ENCODE measurements at regions not wholly inside any gene's neighbourhood (a gene's known extent, or its start where the extent isn't known, plus 50 kb on each side); places are given as distances from the start of the nearest gene placed in this dataset.

DNA sequence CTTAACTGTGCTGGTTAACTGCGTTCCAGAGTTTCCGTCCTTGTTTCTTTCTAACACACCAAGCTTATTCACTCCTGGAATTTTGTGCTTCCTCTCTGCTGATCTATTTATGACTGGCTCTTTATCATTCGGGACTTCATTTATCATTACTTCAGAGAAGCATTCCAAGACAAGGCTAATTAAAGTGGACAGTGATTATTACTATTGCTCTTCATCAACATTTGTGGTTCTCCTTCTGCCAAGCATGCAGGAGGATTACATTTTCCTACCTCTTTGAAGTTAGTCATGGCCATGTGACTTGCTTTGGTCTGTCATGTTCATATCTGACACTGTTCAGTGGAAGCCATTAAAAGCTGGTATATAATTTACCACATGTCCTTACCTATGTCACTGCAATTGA lies 172.4 kb upstream of the AGR3 start:
- no peak for DNase-seq

DNA sequence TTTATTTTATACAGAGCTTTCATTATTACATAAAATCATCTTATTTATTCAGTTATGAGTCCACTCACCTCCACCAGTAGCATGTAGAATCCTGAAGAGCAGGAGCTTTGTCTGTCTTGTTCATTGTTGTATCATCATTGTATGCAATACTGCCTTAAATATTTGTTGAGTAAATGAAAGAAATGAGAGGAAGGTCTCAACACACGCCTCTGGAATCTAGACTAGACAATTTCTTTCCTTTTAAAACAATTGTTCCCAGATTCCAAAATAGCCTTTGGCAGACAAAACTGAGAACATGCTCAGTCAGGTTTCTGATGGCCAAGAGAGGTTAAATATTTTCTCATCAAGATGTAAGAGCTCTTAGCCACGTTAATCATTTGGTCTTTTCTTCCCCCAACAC lies 173.1 kb upstream of the AGR3 start:
- no peak for DNase-seq

DNA sequence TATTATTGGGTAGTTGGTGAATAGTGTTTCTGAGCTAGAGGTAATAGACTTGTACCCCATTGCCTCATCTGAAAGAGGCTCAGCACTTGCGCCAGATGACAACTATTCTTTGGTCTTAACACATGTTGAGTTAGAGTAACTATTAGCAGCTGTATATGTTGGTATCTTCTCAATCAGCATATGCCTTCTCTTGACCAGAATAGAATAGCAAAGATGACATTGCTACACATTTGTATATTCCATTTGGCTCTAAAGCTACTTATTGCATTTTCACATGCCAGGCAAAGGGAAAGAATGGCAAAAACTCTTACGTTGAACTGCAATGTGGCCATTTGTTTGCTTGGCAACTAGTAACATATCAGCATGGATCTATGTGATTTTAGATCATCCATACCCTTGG lies 173.8 kb upstream of the AGR3 start:
- DNase-seq, result no peak

DNA sequence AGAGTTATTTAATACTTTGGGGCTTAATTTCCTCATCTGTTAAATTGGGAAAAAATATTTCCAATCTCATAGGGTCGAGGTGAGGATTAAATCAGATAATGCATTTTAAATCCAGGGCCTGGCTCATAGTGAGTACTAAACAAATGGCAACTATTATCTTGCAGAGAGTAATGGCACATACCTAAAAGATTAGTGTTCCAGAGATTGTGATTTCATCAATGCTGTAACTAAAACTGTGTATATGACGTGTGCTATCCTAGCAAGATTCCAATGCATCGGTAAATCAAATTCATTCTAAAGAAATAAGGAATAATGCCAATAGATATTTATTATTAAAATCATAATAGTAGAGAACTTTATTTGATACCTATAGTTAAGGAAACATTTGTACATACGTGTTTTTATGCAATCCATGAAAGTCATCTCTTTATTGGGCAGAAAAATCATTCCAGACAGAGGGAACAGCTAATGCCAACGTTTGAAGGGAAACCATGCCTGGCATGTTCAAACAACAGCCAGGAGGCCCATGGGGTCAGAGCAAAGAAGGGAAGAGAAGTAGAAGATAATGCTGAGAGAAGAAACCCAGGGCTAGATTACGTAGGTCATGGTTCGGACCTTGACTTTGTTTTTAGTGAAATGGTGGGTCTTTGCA lies 174.8 kb upstream of the AGR3 start:
- no peak for DNase-seq

DNA sequence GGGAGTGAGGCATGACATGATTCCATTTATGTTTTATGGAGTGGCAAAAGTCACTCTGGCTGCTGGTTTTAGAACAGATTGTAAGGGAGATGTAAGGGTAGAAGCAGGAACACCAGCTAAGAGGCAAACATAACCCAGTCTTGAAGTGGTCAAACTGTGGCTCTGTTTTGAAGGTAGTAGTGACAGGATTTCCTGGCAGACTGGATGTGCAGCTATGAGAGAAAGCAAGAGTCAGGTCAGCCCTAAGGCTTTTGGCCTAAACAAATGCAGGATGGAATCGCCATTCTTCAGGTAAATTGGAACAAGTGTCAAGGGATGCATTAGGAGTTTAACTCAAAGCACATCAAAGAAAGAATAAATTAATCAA lies 175.3 kb upstream of the AGR3 start:
- no peak for DNase-seq

DNA sequence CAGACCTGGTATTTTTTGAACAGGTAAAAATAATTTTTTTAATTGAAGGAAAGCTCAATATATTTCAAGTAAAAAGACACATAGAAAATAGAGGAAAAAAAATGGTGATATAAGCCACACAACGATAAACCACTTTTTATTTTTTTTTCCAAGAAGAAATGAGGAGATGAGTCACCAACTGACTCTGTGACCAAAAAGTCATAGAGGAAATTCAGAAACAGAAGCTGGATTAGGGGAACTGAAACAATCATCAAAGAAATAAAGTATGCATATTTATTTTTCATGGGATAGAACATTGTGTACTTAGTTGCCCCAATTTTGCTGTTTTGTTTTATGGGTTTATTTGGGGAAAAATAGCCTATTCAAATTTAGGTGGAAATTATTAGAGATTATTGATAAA lies 176.8 kb upstream of the AGR3 start:
- no peak for DNase-seq

DNA sequence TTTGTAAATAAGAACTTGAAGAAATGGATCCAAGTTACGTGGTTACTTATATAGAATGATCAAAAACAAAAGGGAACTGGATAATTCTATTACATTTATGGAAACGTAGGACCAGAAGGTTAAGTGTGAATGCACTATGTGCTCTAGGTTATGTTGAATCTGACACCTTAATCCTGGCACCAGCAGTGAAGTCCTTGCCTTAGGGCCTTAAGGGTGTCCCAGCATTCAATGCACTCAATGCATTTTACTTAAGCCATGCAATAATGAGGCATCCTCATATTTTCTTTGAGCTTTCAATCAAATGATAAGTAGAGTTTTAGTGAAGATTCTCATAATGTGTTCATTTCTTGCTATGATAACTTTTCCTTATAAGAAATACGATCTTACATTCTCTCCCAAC lies 178.3 kb upstream of the AGR3 start:
- no peak for DNase-seq

DNA sequence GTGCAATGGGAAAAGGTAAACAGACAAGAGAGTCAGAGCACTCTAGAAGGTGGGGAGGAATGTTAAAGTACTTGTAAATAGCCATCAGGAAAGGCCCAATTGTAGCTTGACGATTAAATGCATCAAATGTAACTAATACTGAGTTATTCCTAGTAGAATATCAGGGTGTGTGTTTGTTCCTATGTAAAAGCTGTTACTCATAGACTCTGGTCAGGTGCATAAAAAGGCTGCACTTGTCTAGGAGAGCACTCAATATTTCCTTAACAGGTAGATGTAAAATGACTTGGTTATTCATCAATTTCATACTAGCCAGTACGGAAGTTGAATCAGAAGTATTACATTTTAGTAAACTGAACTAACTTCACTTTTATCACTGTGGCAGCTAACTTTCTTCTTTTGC lies 179.7 kb upstream of the AGR3 start:
- no peak for DNase-seq

DNA sequence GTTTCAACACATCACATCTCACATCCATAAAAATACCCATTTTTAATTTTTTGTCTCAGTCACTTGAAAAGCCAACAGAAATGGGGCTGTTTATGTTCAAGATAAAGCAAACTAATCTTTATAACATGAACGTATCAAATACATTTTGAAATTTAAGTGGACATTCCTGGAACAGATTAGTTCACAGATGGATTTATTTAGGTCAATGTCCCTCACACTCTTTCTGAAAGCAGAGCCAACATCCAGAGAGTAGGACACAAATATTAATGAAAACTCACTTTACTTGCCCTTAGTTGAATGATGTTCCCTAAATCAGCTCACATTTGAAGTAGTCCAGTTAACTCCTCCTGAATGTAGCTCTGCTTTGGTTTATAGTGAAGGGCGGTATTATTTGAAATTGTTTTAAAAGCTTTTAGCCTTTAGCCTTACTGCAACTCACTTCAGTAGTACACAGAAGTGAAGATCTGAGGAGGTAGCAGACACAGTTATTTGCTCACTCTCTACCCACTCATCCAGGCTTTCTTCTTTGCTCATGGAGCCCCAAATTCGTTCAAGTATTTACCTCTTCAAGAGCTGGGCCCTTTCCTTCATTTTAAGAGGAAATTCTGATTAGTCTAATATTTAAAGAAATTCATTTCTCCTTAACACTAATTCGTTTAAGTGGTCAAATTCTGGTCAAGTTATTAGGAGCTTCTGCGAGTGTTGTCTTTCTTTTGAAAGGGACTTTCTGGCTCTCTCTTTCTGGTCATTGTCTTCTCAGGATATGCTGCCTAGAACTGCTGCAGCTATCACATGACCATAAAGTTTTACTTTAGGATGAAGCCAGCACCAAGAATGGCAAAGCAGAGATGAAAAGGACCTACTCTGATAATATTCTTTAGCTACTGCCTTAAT lies 180.6 kb upstream of the AGR3 start:
- DNase-seq, result no peak

DNA sequence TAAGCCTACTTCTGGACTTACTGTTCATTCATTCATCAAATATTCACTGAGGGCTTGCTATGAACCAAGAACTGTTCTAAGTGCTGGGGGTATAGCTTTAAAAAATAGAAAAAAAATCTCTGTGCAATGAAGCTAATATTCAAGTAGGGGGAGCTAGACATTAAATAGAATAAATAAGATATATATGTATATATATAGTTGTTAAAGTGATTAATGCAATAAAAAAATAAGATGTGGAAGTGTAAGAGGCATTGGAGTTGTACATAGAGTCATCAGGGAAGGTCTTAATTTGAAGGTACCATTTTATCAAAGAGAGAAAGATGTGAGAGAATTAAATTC lies 181.2 kb upstream of the AGR3 start:
- DNase-seq, result no peak

DNA sequence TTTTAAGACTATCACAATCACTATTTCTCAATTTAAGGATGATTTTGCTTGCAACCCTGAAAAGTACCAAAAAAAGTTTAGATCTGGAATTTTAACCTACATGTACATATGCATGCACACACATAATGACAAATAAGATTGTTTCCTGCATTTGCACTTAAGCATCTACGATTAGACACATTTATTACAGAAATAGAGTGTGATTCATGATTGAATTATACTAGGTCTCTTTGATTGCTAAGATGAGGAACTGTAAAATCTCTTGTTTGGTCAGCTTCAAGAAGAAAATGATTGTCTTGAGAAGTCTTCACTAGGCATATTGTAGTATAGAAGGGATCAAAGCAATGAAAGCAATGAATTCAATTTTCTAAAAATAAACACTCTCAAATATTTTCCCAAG lies 185.9 kb upstream of the AGR3 start:
- DNase-seq, result no peak

DNA sequence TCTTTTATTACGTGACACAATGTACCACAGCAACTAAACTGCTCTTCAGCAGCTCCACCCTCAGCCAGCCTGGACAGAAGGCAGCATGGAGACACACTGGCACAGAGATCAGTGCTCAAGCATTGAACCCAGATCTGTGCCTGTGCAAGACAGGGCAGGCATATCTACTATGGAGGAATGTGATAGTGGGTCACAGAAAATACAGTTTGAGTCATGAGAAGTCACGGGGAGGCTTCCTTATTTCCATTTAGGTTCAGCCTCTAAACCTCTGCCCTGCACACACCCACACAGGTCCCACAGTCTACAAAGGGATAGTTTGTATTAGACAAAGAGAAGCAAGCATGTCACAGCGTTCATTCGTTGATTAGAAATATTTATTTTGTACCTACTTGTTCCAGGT lies 187.4 kb upstream of the AGR3 start:
- DNase-seq, result no peak

DNA sequence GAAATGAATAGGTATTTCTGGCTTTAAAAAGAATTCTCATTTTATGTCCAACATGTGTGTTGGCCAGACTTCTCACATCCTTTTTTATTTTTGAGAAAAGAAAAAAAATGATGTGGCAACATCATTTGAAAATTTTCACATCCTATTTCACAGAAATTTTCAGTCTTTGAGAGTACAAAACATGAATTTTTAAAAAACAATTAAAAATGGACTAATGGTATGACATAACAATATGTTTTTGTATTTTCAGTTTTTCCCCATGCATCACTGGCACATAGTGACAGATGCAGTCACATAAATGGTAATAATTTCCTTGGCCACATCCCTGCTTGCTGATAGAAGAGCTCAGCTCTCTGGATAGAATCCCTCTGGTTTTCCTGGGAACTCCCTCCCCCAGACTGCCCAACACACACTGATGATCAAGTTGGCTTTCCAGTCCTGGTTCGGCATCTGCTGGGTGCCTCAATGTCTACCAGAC lies 188.5 kb upstream of the AGR3 start:
- DNase-seq, result no peak

DNA sequence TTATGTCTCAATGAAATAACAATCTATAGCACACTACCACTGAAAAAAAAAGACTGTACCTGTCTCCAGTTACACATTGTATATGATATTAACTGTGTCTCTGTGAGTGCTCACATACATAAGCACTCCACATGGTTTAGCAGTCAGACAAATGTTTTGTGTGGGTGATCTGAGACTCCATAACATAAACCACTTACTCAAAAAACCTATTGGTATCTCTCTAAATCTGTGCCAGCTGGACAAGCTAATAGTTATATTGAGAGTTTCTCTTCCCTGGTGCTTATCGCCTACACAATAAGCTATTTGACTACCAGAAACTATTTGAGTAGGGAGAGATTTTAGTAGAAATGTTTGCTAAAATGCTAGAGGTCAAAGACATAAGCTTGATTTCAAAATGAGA lies 190.1 kb upstream of the AGR3 start:
- no peak for DNase-seq

DNA sequence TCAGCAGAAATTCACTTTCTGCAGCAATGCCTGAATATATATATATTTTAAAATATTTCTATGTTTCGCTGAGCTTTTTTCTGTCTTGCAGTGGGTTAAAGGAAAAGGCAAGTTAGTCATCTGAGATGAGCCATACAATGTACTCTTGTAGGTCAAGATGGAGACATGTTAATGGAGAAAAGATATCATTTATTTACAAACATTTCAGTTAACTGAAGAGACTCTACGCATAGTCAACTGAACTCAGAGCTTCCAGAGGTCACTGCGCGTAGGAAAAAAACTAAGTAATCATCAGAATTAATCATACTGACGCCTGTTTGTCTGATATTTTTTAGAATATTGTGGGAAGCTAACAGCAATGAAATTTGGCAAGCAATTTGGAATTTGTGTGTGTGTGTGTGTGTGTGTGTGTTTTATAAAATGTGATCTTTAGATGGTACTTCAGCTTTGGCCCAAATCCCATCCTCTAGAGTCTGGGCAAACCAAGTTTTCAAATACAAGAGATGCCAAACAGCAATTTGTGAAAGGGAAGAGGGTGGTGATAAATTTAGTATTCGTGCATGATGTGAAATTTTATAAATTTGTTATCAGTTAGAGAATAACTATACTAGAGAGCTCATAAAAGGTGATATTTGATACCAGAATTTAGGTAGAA lies 193.9 kb upstream of the AGR3 start:
- DNase-seq, result no peak

DNA sequence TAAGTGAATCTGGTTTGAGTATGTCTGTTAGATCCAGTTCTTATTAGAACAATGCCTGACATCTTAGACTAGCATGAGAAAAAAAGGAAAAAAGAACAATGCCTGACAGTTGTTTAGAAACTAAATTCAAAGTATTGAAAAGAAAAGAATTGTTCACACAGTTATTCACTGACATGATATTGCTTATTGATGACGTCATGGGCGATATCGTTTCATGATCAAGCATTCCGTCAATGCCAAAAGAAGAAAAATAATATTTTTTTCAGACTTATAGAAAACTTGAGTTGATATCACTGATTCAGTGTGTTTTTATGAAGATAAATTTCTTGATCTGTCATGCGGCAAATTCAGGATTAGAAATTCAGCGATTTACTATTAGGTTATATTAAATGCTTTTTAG lies 196.5 kb upstream of the AGR3 start:
- no peak for DNase-seq

DNA sequence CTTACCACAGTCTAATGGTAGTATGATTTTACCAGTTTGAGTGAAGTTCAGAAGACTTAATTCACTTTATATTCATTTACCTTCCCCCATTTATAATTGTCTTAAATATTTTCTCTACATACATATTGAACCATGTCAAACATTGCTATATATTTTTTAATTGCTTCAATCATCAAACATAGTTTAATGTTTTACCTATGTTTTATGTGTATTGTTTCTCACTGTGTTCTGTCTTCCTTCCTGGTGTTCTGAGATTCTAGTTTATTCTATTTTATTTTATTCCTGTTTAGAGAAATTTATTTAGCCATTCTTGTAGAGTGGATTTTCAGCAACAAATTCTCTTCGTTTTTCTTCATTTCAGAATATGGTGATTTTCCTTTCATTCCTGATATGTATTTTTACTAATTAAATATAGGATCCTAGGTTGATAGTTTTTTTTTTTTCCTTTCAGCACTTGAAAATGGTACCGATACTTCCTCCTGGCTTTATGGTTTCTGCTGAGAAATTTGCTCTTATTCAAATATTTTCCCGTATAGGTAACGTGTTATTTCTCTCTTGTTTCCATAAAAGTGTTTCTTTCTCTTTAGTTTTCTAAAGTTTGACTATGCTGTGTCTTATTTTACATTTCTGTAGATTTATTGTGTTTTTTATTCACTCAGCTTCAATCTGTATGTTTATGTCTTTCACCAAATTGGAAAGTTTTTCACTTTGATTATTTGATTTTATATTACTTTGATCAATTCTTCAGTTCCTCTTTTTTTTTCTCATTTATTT lies 201.8 kb upstream of the AGR3 start:
- no peak for DNase-seq

DNA sequence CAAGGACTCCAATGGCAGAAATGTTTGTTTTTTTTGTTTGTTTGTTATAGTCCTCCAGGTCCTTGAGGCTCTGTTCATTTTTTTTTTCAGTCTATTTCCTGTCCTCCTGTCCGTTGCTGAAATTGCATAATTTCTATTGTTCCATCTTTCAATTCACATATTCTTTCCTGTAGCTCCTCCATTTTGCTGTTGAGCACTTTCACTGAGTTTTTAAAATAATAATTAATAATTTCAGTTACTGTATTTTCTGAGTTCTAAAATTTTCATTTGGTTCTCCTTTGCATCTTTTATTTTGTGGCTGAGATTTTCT lies 202.3 kb upstream of the AGR3 start:
- no peak for DNase-seq

DNA sequence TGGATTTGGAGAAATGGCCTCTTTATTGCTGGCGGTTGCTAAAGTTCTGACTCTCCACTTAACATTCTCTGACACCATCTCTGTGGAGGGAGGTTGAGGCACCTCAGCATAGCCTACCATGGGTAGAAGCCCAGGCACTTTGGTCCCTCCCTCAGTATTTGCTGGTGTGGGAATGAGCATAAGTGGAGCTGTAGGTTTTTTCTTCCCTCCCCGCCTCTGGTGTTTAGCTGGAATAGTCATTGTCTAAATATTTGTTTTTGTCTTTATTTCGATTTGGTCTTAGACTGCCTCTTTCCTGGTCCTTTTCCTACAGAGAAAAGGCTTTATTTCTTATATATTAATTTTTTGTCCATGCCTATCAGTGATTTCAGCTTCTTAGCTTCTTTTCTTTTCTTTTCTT lies 203.4 kb upstream of the AGR3 start:
- no peak for DNase-seq

DNA sequence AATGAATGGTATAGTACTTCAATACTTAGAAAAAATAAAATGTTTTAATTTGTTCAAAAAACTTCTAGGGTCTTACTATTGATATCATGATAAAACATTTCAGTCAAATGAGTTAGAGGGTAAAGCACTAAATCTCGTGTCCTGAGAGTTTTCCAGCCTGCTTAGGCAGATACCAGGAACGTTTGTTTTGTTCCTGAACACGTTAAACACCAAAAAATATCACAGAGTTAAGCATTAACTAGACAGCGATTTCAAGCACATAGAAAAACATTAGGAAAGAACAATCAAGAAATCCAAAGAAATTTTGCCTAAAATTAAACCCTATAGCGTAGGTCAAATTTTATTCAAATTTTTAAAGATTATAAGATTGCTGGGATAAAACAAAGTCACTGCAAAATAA lies 204.6 kb upstream of the AGR3 start:
- no peak for DNase-seq

DNA sequence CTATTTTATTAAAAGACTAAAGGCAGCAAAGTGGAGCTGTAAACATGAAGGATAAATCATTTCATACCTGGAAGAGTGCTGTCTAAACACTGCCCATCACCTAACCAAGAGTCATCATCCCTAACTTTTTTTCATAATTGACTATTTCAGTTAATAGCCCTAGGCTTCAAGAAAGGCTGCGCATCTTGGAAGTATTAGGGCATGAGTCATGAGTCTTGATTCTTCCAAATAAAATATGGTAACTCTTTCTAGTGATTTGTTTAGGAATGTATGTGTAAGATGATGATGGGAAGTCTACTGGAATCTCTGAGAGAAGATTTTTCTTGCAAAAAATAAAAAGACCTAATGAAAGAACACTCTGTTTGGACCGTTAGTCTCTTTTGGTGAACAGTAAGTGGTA lies 207.7 kb upstream of the AHR start:
- no peak for DNase-seq

DNA sequence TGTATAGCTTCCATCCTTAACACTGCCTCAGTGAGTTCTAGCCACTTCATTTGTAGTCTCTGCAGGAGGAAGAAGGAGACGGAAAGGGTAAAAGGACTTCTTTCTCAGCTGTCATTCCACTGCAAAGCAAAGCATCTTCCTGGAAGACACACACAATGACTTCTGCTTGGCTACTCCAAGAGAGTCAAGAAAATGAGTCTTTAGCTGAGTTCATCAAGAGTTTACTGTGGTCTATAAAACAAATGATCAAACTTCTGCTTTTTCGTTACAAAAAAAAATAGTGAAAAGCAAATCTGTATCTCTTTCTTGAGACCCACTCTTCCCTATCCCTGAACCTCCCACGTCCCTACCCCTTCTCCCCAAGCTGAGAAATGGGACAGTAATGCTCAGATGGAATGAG lies 205.0 kb upstream of the AHR start:
- DNase-seq, result no peak

DNA sequence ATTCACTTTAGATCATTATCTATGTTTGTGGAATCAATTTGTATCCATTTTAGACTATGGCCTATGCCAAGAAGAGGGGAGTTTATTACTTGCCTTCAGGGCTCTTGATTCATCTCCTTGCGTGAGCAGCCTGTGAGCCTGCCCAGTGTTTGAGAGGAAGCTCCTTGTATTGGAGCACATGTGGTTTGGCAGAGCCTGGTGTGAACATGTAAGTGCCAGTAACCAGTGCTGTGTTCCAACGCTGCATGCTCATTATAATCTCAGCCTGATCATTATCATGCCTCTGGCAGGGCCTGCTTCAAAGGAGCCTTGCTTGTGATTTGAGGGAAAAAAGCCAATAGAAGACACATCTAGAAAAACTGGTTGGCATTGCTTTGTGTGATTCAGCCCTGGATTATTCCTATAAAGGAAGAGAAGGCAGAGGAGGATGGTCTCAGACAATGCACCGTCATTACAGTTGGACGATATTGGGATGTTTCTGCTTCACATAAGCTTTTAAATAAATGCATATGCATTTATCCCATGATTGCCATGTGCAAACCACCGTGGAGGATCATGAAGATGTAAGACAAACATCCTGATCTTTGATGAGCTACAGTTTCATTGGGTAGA lies 203.4 kb upstream of the AHR start:
- DNase-seq, result no peak
